HepG2 (cell line): ENCODE measurements at regions not wholly inside any gene's neighbourhood (a gene's known extent, or its start where the extent isn't known, plus 50 kb on each side); places are given as distances from the start of the nearest gene placed in this dataset.

Source experiments
- ARNTL ChIP-seq: sonication (generic); formaldehyde crosslinking; IDR thresholded peaks from 2 replicates; pipeline ENCODE4 v1.4.0; 2020; ENCODE audit warnings: mild to moderate bottlenecking, missing genetic modification reagents
- ERF ChIP-seq: IDR thresholded peaks from 2 replicates; pipeline ENCODE4 v1.6.1; 2018; ENCODE audit warnings: missing biosample characterization, missing genetic modification reagents
- HHEX ChIP-seq: IDR thresholded peaks from 2 replicates; pipeline ENCODE4 v1.6.1; 2016; ENCODE audit warnings: control low read depth
- MAF1 ChIP-seq: sonication (generic); formaldehyde crosslinking; IDR thresholded peaks from 2 replicates; pipeline ENCODE4 v1.5.0; 2020; ENCODE audit warnings: missing genetic modification reagents, borderline replicate concordance
- MAFK ChIP-seq, 2 experiments: IDR thresholded peaks in 1 of 2; conservative IDR thresholded peaks in 1 of 2; 2 replicates each; pipeline ENCODE4 v1.6.1; 2011; ENCODE audit warnings: improper control_type of control experiment in 2 of 2, low read length in 2 of 2
- MAX ChIP-seq: IDR thresholded peaks from 2 replicates; pipeline ENCODE4 v1.6.1; 2012; ENCODE audit warnings: inconsistent platforms
- MBNL3 ChIP-seq: fragments of 250-450 bp; sonication (Bioruptor Pico); conservative IDR thresholded peaks from 2 replicates; pipeline ENCODE4 v1.8.0; 2022; ENCODE audit warnings: mild to moderate bottlenecking, inconsistent platforms
- MED8 ChIP-seq: sonication (generic); formaldehyde crosslinking; IDR thresholded peaks from 2 replicates; pipeline ENCODE4 v1.8.1; 2023; ENCODE audit warnings: mild to moderate bottlenecking, missing genetic modification reagents; ENCODE audit not compliant: insufficient replicate concordance
- MIXL1 ChIP-seq: IDR thresholded peaks from 2 replicates; pipeline ENCODE4 v1.6.1; 2016
- ONECUT2 ChIP-seq: sonication (generic); formaldehyde crosslinking; IDR thresholded peaks from 2 replicates; pipeline ENCODE4 v1.4.0; 2020; ENCODE audit warnings: missing genetic modification reagents
- RFX5 ChIP-seq: IDR thresholded peaks from 2 replicates; pipeline ENCODE4 v1.6.1; 2011; ENCODE audit warnings: low read depth, low read length, improper control_type of control experiment
- RXRA ChIP-seq: sonication (generic); formaldehyde crosslinking; IDR thresholded peaks from 2 replicates; pipeline ENCODE4 v1.5.1; 2020; ENCODE audit warnings: missing genetic modification reagents
- SNRNP70 ChIP-seq: fragments of 200-400 bp; formaldehyde crosslinking; IDR thresholded peaks from 2 replicates; pipeline ENCODE4 v1.6.1; 2017; ENCODE audit warnings: mild to moderate bottlenecking, low read depth, low read length, moderate library complexity
- SRF ChIP-seq: IDR thresholded peaks from 2 replicates; pipeline ENCODE4 v1.6.1; 2011; ENCODE audit warnings: mild to moderate bottlenecking, low read depth, low read length, moderate library complexity
- ZFP82 ChIP-seq: sonication (generic); formaldehyde crosslinking; IDR thresholded peaks from 2 replicates; pipeline ENCODE4 v1.5.1; 2020; ENCODE audit warnings: mild to moderate bottlenecking, missing genetic modification reagents, borderline replicate concordance
- ZNF207 ChIP-seq: fragments of 450-650 bp; IDR thresholded peaks from 2 replicates; pipeline ENCODE4 v1.6.1; 2016; ENCODE audit warnings: antibody characterized with exemption, borderline replicate concordance
- ZNF235 ChIP-seq: sonication (generic); formaldehyde crosslinking; IDR thresholded peaks from 2 replicates; pipeline ENCODE4 v1.8.1; 2023; ENCODE audit warnings: mild to moderate bottlenecking, missing genetic modification reagents, borderline replicate concordance
- ZNF281 ChIP-seq: sonication (generic); formaldehyde crosslinking; IDR thresholded peaks from 2 replicates; pipeline ENCODE4 v1.4.0; 2020; ENCODE audit warnings: missing genetic modification reagents, borderline replicate concordance
- ZNF552 ChIP-seq: sonication (generic); formaldehyde crosslinking; IDR thresholded peaks from 2 replicates; pipeline ENCODE4 v1.9.0; 2022; ENCODE audit warnings: missing genetic modification reagents, mild to moderate bottlenecking, borderline replicate concordance
- ZNF660 ChIP-seq: sonication (generic); formaldehyde crosslinking; IDR thresholded peaks from 2 replicates; pipeline ENCODE4 v1.5.1; 2020; ENCODE audit warnings: mild to moderate bottlenecking, low read depth, missing genetic modification reagents, borderline replicate concordance
- ZNF777 ChIP-seq: sonication (generic); formaldehyde crosslinking; IDR thresholded peaks from 2 replicates; pipeline ENCODE4 v1.4.0; 2020; ENCODE audit warnings: missing genetic modification reagents
- ZSCAN31 ChIP-seq: sonication (generic); formaldehyde crosslinking; IDR thresholded peaks from 2 replicates; pipeline ENCODE4 v1.5.0; 2020; ENCODE audit warnings: low read depth, mild to moderate bottlenecking, missing genetic modification reagents
- TF ChIP-seq, protein P1 (sequence below): IDR thresholded peaks from 2 replicates; pipeline ENCODE4 v1.6.1; 2016; ENCODE audit warnings: missing biosample characterization, missing genetic modification reagents, low read depth
- TF ChIP-seq, protein P2 (sequence below): sonication (generic); formaldehyde crosslinking; IDR thresholded peaks from 2 replicates; pipeline ENCODE4 v1.9.0; 2021; ENCODE audit warnings: missing genetic modification reagents, borderline replicate concordance

GRCh38 chr19:56973713-56974555 lies 133.4 kb upstream of the PEG3 start (continued):
- TF ChIP-seq ZNF281 (CRISPR knock-in tag): no peak
- TF ChIP-seq ZNF235 (CRISPR knock-in tag): 0 out of 2 replicates have a peak, but pooled peaks have one; percentile 25
- no peak for TF ChIP-seq MAF1
- TF ChIP-seq MAFK (conservative IDR thresholded peaks at IDR 0.05 in 1 of 2, IDR thresholded peaks at IDR 0.05 in 1 of 2; ENCODE audit: low read length in 2 of 2): no peak
- TF ChIP-seq, protein P1, sequence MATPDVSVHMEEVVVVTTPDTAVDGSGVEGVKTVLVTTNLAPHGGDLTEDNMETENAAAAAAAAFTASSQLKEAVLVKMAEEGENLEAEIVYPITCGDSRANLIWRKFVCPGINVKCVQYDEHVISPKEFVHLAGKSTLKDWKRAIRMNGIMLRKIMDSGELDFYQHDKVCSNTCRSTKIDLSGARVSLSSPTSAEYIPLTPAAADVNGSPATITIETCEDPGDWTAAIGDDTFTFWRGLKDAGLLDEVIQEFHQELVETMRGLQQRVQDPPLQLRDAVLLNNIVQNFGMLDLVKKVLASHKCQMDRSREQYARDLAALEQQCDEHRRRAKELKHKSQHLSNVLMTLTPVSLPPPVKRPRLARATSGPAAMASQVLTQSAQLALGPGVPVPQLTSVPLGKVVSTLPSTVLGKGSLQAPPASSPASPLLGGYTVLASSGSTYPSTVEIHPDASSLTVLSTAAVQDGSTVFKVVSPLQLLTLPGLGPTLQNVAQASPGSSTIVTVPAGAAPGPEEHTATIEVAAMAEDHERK (CRISPR knock-in tag): no peak
- no peak; the same call in 1 of the 2 replicates for TF ChIP-seq MAX
- no peak for TF ChIP-seq ZFP82 (CRISPR knock-in tag)
- no peak for TF ChIP-seq SNRNP70
- no peak for TF ChIP-seq RXRA (CRISPR knock-in tag)
- no peak for TF ChIP-seq MED8 (CRISPR knock-in tag)
- no peak for TF ChIP-seq SRF
- no peak for TF ChIP-seq HHEX (CRISPR knock-in tag)
- TF ChIP-seq MBNL3 (CRISPR knock-in tag): no peak
- peak; percentile 23; the same call in 1 of the 2 replicates for TF ChIP-seq MIXL1 (CRISPR knock-in tag)
- no peak for TF ChIP-seq ZNF207
- TF ChIP-seq RFX5: peak; percentile 96
- TF ChIP-seq, protein P2, sequence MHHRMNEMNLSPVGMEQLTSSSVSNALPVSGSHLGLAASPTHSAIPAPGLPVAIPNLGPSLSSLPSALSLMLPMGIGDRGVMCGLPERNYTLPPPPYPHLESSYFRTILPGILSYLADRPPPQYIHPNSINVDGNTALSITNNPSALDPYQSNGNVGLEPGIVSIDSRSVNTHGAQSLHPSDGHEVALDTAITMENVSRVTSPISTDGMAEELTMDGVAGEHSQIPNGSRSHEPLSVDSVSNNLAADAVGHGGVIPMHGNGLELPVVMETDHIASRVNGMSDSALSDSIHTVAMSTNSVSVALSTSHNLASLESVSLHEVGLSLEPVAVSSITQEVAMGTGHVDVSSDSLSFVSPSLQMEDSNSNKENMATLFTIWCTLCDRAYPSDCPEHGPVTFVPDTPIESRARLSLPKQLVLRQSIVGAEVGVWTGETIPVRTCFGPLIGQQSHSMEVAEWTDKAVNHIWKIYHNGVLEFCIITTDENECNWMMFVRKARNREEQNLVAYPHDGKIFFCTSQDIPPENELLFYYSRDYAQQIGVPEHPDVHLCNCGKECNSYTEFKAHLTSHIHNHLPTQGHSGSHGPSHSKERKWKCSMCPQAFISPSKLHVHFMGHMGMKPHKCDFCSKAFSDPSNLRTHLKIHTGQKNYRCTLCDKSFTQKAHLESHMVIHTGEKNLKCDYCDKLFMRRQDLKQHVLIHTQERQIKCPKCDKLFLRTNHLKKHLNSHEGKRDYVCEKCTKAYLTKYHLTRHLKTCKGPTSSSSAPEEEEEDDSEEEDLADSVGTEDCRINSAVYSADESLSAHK (CRISPR knock-in tag): no peak
- peak; percentile 35; the same call in 1 of the 2 replicates for TF ChIP-seq ERF (CRISPR knock-in tag)
- TF ChIP-seq ZSCAN31 (CRISPR knock-in tag): peak; percentile 49; the same call in 1 of the 2 replicates
- TF ChIP-seq ZNF777 (CRISPR knock-in tag): no peak
- no peak for TF ChIP-seq ZNF660 (CRISPR knock-in tag)
- TF ChIP-seq ARNTL (CRISPR knock-in tag): 0 out of 2 replicates have a peak, but pooled peaks have one; percentile 43
- no peak for TF ChIP-seq ZNF552 (CRISPR knock-in tag)
- TF ChIP-seq ONECUT2 (CRISPR knock-in tag): no peak
